ENCODE measurements at regions not wholly inside any gene's neighbourhood (a gene's known extent, or its start where the extent isn't known, plus 50 kb on each side); places are given as distances from the start of the nearest gene placed in this dataset.

DNA sequence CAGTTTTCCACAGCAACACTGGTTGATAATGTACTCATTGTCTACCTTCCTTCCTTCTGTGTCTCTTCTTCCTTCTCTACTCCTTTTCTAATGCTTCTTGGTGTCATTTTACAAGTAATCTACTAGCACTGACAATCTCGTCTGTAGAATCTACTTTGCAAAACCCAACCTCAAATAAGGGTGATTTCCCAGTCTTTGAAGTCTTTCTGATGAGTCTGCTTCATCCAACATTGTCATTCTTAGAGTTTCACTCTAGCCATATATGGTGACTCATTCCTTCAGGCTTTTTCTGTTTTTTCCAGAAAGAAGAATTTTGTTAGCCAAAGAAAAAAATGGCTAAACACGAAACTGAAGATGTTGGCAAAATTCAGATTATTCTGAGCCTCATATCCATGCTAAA lies 288.7 kb downstream of the MBD2 start:
- WGBS, 3 donors: 58 to 75% (median 74%) methylated on average over 2 of the region's 2 CpGs
- TF ChIP-seq POLR2A (IDR thresholded peaks at IDR 0.05): no peak
- TF ChIP-seq EP300 (IDR thresholded peaks at IDR 0.05): no peak
- TF ChIP-seq CTCF (IDR thresholded peaks at IDR 0.05): no peak
- H3K9me3 ChIP-seq: no peaks in the 10 kb centered on the region
- H3K27me3 ChIP-seq: no peaks in the 10 kb centered on the region
- no peak overlapping the region for H3K4me3 ChIP-seq
- no peak overlapping the region for H3K27ac ChIP-seq
- no peaks in the 10 kb centered on the region for H3K4me1 ChIP-seq (ENCODE audit: insufficient read depth)
- intact Hi-C loops (cut with DNase I): no loop called here
- no peaks in the 10 kb centered on the region for H3K36me3 ChIP-seq
- no peak for DNase-seq

GRCh38 chr18:53935399-53935798 lies 289.1 kb downstream of the MBD2 start:
- Histone ChIP-seq H3K27me3 (no peaks in the 10 kb centered on the region), H3K4me1 (ENCODE audit: insufficient read depth) (no peaks in the 10 kb centered on the region), H3K36me3 (no peaks in the 10 kb centered on the region), H3K27ac (no peak overlapping the region), H3K9me3 (no peaks in the 10 kb centered on the region), H3K4me3 (no peak overlapping the region)
- intact Hi-C loops (cut with DNase I): no loop called here
- 86 to 95% (median 86%) methylated on average over 2 of the region's 2 CpGs for WGBS, 3 donors
- no peak for TF ChIP-seq POLR2A (IDR thresholded peaks at IDR 0.05)
- TF ChIP-seq EP300 (IDR thresholded peaks at IDR 0.05): no peak
- no peak for TF ChIP-seq CTCF (IDR thresholded peaks at IDR 0.05)
- DNase-seq: no peak

DNA sequence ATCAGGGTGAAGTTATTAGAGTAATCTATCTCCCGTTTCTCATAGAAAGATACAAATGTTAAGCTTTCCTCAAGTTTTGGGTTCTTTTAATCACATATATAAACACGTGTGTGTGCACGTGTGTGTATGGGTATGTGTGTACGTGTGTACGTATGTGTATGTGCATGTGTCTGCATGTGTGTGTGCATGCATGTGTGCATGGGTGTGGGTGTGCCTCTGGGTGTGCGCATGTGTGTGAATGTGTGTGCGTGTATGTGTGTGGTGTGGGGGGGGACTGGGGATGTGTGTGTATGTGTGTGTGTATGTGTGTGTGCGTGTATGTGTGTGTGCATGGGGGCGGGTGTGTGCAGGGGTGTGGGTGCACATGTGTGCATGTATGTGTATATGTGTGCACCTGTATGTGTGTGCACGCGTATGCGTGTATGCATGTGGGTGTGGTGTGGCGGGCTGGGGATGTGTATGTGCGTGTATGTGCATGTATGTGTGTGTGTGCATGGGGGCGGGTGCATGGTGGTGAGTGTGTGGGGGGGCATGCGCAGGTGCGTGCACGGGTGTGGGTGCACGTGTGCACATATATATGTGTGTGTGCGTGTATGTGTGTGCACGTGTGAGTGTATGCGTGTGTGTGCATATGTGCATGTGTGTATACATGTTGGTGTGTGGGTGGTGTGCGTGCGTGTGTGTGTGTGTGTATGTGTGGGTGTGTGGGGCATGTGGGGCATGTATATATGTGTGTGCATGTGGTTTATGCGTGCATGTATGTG lies 304.0 kb downstream of the MBD2 start:
- Histone ChIP-seq H3K4me1 (ENCODE audit: insufficient read depth) (no peaks in the 10 kb centered on the region), H3K27me3 (no peaks in the 10 kb centered on the region), H3K9me3 (no peaks in the 10 kb centered on the region), H3K27ac (no peak overlapping the region), H3K36me3 (no peaks in the 10 kb centered on the region), H3K4me3 (no peak overlapping the region)
- intact Hi-C loops (cut with DNase I): no loop called here
- WGBS, 3 donors: 84 to 95% (median 91%) methylated on average over 25 of the region's 25 CpGs
- no peak for DNase-seq
- TF ChIP-seq CTCF (IDR thresholded peaks at IDR 0.05) (no peak), EP300 (IDR thresholded peaks at IDR 0.05) (no peak), POLR2A (IDR thresholded peaks at IDR 0.05) (no peak)

DNA sequence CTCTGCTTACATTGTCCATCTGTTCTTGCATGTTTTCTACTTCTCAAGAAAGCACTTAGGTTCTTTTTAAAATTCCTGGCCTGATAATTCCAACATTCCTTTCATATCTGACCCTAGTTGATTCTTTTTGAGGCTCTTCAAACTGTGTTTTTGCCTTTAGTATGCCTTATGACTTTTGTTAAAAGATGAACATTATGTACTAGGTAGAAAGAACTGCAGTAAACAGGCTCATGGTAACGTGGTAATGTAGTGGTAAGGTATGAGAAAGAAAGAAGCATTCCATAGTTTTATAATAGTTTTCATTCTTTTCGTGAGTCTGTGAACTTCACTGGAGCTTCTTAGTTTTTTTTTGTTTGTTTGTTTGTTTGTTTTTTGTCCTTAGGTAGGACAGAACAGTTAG lies 306.4 kb downstream of the MBD2 start:
- DNase-seq: no peak
- Histone ChIP-seq H3K27ac (no peak overlapping the region), H3K27me3 (no peaks in the 10 kb centered on the region), H3K36me3 (no peaks in the 10 kb centered on the region), H3K4me3 (no peak overlapping the region), H3K9me3 (no peaks in the 10 kb centered on the region), H3K4me1 (ENCODE audit: insufficient read depth) (no peaks in the 10 kb centered on the region)
- TF ChIP-seq EP300 (IDR thresholded peaks at IDR 0.05): no peak
- TF ChIP-seq POLR2A (IDR thresholded peaks at IDR 0.05): no peak
- no peak for TF ChIP-seq CTCF (IDR thresholded peaks at IDR 0.05)
- WGBS, 3 donors: 43 to 49% (median 45%) methylated on average over 2 of the region's 2 CpGs
- intact Hi-C loops (cut with DNase I): no loop called here

Measured in ovary (tissue), 7 donors.